NB4 (cell line): ENCODE measurements at regions not wholly inside any gene's neighbourhood (a gene's known extent, or its start where the extent isn't known, plus 50 kb on each side); places are given as distances from the start of the nearest gene placed in this dataset.

Source experiments
- MYC ChIP-seq: IDR thresholded peaks from 2 replicates; pipeline ENCODE4 v1.6.1; 2011; ENCODE audit warnings: low read depth, low read length
- TF ChIP-seq, protein P1 (sequence below): IDR thresholded peaks from one replicate; pipeline ENCODE4 v1.5.1; 2012; ENCODE audit warnings: low read depth, low read length
- TF ChIP-seq, protein P2 (sequence below): IDR thresholded peaks from 2 replicates; pipeline ENCODE4 v1.6.1; 2011; ENCODE audit warnings: low read depth, low read length

DNA sequence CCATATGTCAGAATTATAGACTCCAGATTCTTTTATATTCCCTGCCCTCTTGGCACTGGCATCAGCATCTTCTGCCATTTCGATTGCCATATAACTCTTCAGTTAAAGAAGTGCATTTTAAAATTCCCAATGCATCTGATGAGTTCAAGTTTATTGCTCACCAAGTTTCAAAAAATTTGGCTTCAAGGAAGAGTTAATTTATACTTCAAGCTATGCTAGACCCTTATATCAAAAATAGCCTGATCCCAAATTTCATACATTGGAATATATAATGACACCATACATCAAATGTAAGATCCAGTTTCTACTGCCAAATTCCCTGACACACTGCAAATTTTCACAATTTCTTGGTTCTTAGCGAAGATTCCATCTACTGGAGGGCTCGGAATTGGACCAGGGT, 1058.6 kb downstream of the NTRK3 start:
- TF ChIP-seq, protein P1, sequence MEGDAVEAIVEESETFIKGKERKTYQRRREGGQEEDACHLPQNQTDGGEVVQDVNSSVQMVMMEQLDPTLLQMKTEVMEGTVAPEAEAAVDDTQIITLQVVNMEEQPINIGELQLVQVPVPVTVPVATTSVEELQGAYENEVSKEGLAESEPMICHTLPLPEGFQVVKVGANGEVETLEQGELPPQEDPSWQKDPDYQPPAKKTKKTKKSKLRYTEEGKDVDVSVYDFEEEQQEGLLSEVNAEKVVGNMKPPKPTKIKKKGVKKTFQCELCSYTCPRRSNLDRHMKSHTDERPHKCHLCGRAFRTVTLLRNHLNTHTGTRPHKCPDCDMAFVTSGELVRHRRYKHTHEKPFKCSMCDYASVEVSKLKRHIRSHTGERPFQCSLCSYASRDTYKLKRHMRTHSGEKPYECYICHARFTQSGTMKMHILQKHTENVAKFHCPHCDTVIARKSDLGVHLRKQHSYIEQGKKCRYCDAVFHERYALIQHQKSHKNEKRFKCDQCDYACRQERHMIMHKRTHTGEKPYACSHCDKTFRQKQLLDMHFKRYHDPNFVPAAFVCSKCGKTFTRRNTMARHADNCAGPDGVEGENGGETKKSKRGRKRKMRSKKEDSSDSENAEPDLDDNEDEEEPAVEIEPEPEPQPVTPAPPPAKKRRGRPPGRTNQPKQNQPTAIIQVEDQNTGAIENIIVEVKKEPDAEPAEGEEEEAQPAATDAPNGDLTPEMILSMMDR = no peak
- TF ChIP-seq, protein P2, sequence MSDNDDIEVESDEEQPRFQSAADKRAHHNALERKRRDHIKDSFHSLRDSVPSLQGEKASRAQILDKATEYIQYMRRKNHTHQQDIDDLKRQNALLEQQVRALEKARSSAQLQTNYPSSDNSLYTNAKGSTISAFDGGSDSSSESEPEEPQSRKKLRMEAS = no peak
- TF ChIP-seq MYC = no peak
